NCI-H1048 (cell line): ENCODE measurements at regions not wholly inside any gene's neighbourhood (a gene's known extent, or its start where the extent isn't known, plus 50 kb on each side); places are given as distances from the start of the nearest gene placed in this dataset.
A peak's percentile ranks its signal among the peaks of the same experiment; 100 is the strongest.
"Not testable (repeated sequence)": the region's sequence is repeated elsewhere in the genome, so short reads cannot be mapped to it uniquely, and the experiment has no call there.

Source experiments
- DNase-seq: peaks from one replicate; lab custom pipeline; 2025; lab: John Stamatoyannopoulos, UW

DNA sequence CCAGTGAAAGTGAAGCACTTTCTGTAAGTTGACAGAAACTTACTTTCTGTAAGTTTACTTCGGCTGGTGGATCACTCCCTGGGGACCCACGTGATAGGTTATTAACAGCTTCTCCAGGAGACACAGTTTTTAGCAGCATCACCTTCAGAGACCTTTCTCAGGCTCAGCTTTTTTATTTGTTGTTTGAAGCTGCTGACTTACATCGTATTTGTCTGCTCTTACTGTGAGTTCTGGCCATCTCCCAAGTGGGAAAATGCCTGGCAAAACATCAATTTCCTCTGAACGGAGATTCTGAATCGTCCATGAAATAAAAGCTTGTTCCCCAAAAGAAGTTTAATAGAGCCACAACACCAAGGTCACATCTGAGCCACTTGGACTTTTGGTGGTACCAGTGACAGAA, 178.7 kb upstream of the PODXL start:
- no peak for DNase-seq

DNA sequence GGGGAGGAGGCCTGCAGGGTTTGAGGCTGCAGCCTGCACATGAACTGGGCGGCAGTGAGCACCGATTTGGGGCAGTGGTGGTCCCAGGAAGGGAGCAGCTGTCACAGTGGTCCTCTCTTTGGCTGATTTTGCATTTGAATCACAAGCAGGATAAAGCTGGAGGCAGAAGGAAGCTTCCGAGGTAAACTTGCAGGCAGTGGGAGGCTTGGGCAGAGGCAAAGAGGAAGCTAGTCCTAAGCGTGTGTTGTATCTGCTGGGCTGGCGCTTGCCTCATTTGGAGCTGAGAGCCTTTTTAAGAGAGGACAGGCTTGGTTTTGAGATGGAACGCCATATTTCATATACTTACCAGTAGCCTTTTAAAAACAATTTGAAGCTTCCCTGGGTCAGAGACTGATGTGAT, 177.2 kb upstream of the PODXL start:
- DNase-seq, result no peak

DNA sequence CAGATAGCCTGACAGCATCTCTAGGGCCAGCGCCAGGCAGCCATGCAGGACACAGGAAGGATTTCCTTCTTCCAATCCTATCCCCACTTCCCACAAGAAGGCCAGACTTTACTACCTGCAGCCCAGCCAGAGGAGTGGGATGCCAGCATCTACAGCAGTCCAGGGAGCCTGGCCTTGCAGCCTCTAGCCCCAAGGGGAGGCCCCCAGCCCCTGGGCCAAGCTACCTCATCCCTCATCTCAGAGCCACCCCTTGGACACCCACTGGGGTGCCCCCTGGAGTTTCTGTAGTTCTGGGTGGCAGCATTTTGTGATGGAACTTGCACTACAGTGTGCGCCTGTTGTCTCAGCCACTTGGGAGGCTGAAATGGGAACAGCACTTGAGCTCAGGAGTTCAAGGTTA, 170.8 kb upstream of the PODXL start:
- DNase-seq, result no peak

DNA sequence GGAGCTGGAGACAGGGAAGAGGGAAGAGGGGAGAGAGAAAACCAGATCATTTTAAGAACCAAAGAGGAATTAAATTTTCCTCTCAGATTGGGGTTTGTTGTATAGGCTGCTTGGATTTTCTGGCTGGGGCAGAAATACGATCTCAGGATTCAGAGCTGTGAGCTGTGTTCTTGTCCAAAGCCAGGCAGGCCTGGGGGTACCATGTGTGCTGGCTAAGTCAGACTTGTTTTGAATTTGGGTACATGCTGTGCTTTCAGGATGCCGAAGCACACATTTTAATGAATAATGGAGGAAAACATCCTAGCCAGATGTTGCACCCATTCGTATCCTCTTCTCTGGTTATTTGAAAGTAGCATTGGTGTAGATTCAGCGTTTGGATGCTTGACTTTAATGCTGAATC, 170.3 kb upstream of the PODXL start:
- DNase-seq, result no peak

DNA sequence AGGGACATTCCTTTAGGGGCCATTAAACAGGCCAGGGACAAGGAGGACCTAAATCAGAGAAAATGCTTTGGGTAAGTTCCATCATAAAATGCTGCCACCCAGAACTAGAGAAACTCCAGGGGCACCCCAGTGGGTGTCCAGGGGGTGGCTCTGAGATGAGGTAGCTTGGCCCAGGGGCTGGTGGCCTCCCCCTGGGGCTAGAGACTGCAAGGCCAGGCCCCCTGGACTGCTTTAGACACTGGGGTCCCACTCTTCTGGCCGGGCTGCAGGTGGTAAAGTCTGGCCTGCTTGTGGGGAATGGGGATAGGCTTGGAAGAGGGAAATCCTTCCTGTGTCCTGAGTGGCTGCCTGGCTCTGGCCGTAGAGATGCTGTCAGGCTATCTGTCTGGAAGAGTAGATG, 169.6 kb upstream of the PODXL start:
- no peak for DNase-seq

DNA sequence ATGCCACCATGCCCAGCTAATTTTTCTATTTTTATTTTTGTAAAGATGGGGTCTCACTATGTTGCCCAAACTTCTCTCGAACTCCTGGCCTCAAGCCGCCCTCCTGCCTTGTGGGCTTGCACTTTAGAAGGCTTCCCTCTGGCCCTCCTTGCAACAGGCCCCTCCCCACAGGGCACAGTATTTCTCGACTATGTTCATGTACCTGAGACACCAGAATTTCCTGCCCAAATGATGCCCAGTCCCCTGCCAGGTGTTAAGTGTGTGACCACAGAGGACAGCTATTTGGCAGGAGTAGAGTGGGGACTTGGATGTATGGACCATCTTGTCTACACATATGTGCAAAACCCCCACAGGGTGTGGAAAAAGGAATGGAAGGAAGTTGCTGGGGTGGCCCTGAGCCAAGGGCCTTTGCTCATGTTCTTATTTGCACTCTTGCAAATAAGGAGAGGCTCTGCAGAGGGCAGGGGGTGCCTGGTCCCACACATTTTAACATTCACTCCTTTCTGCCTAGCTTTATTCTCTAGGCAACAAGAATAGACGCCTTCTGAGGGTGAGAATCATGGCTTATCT, 168.4 kb upstream of the PODXL start:
- DNase-seq, result no peak

DNA sequence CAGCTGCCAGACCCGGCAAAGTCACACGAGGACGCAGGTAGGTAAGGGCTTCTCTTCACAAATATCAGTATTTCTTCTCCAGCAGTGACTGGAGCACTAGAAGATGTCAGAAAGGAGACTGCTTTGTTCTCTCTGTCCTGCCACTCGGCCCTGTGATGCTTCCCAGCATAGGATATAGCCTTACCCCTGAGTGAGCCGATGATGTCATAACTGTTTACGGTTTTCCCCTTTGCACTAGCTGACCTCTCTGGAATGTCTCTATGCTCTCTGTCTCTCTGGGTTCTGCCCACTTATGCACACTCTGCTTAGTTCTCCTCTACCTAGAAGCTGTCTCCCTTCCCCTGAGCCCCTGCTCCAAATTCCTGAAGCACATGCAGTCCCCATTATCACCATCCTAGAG, 167.5 kb upstream of the PODXL start:
- DNase-seq, result no peak

DNA sequence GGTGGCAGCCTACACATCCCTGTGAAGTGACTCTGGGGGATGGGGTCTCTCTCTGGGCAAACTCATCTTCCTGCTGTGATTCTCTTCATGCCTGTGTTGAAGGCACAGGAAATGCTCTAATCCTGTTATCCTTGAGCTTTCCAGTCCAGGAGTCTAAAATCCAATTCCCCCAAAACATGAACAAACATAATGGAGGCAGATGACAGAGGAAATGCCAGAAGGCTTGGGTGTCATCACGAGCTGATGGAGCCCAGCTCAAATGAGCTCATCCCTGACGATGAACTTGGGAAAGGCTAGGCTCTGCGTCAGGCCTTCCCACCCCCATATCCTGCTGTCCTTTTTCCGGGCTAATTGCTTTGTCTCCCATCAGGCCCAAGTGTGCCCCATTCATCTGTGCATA, 165.9 kb upstream of the PODXL start:
- no peak for DNase-seq

DNA sequence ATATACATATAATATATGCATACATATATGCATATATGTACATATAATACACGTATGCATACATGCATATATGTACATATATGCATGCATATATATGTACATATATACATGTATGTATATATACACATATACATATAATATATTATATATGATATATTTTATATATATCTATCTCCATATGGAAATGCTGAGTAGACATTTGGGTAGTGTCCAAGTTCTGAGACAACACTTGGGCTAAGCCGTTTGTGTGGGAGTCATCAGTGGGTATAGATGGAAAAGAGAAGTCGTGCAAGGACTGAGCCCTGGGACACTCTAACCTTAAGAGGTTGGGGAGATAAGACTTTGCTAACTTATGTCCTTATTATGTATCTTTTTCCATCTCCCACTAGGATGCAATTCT, 165.2 kb upstream of the PODXL start:
- DNase-seq, result no peak

DNA sequence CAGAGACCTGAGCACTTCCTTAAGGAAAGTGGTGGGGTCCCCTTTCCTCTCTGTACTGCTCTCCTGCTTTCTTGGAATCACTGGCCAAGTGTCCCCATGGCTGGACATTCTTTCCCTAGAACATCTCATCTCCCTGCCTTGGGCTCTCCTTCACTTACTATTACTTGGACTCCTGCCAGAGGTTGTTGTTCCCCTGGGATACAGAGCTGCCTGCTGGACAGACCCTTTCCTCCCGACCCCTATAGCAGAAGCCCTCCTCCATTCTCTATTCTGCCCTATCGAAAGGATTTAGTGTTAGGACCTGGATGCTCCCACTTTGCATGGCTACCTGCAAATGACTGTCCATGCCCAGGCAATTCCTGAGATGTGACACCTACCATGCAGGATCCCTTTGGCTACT, 164.3 kb upstream of the PODXL start:
- no peak for DNase-seq

DNA sequence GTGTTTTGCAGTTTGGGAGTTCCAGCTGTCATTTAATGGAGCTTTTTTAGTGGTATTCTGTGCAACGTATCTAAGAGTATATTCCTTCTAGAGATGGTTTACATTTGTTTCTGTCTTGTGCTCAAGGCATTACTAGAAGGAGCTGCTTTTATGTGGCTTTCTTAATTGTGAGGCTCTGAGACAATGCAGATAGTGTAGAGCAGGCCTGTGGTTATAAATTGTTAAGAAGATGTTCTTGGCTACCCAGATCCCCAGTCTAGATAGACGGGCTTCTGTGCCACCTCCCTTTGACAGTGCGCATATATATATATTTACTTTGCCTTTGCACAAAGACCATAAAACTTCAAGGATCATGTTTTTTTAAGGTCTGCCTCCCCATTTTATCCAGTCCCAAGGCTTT, 160.8 kb upstream of the PODXL start:
- no peak for DNase-seq

DNA sequence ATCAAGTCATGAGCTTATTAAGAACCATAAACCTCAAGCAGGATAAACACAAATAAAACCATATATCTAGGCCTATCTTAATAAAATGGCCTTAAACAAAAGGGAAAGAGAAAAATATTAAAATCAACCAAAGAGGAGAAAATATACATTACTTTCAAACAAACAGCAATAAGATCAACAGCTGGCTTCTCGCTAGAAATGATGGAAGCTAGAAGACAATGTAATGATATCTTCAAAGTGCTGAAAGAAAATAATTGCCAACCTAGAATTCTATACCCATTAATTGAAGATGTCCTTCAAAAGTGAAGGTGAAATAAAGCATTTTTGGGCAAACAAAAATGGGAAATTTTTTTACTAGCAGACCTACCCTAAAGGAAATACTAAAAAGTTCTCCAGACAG, 142.9 kb upstream of the PODXL start:
- DNase-seq, result no peak

DNA sequence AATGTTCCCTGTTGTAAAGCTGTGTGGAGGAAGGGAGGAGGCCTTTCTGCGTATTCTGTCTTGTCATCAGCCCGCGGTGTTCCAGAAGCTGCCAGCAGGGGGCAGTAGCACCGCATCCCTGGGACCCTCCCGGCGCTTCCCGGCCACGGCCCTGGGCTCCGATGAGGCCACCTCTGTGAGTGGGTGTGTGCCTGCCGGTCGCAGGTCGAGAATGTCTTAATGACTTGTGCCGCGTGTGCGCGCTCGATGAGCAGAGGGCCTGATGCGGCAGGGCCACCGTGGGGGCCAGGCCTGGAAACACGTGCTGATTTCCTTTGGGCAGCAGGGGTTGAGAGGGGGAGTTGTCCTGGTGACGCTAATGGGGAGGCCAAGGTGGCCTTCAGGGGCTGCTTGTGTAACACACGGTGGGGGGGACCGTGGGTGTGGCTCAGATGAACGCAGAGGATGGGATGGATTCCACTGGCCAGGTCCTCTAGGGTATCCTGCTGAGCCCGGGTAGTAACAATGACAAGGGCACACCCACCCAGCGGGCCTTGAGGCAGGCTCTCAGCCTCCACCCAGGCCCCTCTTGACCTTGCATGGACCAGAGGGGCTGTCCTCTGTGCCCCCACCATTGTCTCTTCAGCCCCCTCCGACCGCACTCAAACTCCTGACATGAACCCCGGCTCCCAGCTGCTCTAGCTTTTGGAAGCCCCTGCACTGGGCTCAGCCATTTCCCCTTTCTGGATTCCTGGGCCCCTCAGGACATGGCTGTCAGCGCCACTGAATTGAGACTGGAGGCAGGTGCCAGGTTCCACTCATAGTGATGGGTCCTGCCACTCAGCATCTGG, 135.9 kb upstream of the PODXL start:
- DNase-seq, result peak; percentile 12

DNA sequence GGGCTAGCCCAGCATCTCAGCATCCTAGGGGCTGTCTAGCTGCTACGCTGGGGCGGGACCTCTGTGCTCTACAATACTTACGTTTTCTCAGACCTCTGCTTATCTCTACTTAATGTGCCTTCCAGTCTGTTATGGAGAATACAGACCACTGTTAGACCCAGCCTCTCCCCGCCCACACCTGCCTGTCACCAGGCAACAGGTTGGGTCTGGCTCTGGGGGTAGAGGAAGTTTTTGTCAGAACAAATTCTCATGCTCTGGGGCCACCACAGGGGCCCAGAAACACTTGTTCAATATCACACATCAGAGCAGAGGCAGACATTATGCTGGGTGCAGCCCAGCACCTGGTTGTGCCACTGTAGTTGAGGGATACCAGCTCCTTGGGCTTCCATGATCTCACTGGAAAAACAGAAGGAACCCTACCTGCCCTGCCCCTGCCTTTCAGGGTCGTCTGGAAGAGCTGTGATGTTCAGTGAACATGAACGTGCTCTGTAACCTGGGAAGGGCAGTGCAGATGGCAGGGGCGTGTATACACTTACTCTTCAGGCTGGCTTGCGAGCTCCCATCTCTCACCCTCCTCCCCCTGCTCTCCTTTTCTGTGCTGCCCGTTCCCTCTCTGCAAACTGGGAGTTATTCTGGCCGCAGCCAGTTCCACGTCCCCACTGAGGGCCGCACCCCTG, 135.2 kb upstream of the PODXL start:
- DNase-seq, result no peak

DNA sequence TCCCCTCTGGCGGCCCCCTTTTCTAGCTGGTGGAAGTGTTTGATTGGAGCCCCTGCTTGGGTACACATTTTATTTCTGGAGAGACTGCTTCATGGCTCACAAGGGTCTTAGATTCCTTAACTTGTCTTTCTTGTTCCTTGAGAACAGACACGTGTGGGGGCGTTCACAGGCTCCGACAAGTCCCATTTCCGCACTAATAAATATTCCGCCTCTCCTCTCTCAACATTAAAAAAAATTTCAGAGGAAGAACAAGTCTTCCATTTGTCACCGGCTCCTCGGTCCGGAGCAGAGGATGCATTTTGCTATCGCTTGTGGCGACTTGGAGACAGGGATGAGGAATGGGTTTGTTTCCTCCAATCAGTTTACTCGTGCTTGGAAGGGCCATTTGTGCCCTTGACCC, 134.0 kb upstream of the PODXL start:
- DNase-seq, result no peak

DNA sequence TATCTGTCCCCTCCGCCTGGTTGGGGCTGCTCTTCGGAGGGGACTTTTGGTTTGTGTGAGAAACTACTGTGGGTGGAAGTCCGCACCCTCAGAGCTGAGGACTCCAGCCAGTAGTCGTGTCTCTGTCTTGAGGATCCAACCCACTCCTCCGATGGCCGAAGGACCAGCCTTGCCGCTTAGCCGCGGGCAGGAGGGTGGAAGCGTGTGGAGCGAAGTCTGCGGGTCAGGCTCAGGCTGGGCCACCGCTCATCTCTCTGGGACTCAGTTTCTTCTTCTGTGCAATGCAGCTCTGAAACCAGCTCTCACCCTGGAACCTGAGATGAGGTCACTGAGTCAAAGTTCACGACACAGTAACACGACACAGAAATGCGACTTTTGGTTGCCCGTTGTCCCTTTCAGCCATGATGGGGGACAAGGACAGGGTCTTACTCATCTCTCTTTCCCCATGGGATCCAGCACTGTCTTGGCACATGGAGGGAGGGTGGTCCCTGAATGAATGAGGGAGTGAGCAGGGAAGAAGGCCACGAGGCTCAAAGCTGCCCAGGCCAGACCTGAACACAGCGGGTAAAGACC, 133.3 kb upstream of the PODXL start:
- no peak for DNase-seq

DNA sequence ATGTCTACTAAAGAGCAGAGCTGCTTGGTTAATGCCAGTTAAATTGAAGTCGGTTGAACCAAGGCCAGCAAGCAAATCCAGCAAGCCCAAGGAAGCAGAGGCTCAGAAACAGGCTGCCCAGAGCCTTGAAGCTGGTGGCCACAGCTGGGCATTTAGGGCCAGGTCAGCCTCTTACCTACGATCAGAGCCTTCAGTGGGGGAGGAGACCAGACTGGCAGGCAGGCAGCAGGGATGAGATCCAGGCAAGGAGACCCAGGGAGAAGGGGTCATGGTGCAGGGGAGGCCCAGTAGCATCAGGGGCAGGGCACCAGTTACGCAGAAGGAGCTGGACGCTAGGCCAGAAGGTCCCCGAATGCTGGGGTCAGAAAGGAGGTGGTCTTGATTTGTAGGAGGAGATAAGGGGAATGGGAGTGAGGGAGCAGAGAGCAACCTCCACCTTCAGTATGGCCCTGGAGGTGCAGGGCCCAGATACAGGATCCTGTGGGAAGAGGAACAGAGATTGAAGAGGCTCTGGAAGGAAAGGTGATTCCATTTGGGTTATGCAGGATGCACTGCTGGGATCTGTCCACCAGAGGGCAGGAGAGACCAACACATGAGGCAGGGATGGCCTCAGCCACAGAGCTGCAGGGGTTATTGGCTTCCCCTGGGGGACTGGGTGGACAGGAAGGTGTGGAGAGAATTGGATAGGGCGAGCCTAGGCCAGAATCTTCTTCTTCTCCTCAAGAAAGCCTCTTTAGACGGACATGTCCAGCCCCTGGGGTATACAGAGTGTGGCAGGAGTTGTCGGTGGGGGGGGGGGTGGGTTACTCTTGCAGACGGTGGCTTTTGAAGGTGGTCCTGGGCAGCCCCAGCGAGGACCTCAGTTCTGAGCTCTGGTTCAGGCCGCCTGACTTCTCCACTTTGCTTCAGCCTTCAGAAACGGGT, 132.6 kb upstream of the PODXL start:
- DNase-seq, result no peak

DNA sequence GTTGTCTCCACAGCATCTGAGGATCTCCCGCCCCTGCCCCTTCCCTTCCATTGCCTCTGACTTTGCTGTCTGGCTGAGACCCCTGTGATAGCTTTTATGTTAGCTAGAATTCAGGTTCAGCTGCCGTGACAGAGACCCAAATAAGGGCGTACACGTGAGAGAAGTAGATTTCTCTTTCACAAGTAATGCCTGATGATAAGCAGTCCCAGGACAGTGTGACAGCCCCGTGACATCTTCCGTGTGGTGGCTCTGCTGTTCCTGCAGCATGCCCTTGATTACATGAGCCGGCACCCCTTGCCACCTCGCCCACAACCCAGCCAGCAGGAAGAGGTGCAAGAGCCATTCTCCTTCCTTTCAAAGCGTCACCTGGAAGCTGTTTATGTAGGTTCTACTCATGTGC, 130.9 kb upstream of the PODXL start:
- no peak for DNase-seq

DNA sequence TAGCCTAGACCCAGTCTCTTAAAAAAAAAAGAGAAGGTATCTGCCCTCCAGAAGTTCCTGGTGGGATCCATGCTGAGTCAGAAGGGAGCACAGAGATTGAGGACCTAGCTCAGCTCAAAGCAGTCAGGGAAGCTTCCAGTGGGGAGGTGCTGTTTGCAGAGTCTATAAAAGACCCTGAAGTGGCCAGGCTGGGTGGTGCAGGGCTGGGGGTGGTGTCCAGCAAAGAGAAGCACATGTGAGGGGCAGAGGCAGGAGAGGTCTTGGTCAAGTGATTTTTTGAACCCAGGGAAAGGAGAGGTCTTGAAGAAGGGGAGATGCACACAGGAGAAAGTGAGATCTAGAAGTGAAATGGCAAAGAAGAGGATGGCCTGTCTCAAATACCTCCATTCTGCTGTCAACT, 130.4 kb upstream of the PODXL start:
- no peak for DNase-seq

DNA sequence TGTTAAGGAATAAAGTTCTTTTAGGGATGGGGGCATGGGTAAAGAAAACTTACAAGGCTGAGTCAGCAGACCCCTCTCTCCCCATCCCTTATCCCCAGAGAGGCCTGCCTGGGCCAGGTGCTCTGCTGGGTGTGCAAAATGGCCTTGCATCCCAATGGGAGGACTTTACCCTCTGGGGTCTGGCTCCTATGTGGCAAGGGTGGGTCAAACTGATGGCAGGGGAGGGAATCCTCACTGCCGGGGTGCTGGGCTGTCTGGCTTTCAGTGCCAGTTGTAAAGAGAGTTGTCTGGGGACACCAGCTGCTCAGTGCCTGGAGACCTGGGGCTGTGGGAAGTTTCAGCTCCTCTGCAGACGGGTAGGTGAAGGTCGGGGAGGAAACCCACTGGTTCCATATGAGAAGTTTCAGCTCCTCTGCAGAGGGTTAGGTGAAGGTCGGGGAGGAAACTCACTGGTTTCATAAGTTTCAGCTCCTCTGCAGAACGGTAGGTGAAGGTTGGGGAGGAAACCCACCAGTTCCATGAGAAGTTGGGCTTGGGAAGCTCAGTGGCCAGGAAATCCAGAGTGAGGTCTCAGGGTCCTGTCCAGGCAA, 127.2 kb upstream of the PODXL start:
- DNase-seq, result no peak

DNA sequence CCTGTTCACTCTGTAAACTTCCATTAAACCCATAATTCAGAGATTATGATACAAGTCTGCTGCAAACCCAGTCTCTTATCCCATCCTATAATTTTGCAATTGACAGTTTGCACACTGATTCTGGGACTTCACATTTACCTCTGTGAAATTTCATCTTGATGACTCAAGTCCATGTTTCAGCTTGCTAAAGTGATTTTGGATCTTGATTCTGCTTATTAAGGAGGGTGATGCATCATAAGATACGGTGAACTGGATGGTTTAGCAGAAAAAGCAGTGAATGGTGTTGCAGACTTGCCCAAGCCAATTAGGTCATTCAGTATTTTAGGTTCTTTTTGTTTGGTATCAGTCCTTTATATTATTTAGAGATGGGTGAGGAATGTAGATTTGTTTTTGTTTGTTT, 125.5 kb upstream of the PODXL start:
- no peak for DNase-seq

DNA sequence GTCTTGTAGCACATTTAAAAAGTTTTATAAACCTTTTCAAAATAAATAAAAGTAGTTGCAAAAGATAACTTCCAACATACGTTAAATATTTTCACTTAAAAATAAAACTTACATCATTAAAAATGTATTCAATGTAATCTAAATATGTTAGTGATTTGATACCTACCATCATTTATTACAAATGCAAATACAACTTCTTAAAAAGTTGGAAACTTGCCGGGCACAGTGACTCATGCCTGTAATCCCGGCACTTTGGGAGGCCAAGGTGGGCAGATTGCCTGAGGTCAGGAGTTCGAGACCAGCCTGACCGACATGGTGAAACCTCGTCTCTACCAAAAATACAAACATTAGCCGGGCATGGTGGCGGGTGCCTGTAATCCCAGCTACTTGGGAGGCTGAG, 122.6 kb upstream of the PODXL start:
- DNase-seq, result not testable (repeated sequence)
